Fibroblast of peridontal ligament (primary cell): ENCODE measurements at regions not wholly inside any gene's neighbourhood (a gene's known extent, or its start where the extent isn't known, plus 50 kb on each side); places are given as distances from the start of the nearest gene placed in this dataset.

Source experiments
- DNase-seq: peaks from one replicate; pipeline ENCODE4 v3.0.0-alpha.2; 2010; ENCODE audit errors: extremely low read depth

GRCh38 chr9:1429297-1429696, 379.1 kb downstream of the DMRT2 start:
- DNase-seq: no peak

GRCh38 chr9:1431461-1431860, 381.3 kb downstream of the DMRT2 start:
- DNase-seq: no peak

DNA sequence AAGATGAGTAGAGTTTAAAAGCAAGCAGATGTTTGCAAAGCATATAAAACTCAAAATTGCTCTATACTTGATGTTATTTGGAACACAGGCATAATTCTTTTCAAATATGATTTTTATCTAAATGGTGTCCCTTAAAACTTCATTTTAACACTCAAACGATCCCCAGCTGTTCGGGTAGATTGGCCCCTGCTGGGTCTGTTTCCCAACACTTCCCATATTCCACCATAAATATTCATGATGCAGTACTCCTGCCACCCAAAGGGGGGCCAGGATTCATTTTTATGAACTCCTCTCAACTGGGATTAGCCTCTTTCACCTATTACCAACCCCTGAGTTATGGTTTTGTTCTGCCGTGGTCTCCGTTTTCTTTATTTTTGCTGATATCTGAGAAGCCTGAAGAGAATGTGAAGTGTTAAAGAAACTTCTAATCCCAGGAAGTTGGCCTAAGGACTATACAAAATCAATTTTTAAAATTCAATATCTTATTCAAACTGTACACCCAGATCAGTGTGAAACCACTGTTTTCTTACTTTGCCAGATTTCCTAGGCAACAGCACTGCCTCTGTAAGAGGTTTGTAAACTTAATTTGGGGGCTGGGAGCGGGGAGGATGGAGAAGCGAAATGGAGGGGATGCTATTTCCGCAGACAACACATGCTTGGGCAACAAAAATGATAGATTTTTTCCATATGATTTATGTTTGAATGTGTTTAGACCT, 384.1 kb downstream of the DMRT2 start:
- no peak for DNase-seq

DNA sequence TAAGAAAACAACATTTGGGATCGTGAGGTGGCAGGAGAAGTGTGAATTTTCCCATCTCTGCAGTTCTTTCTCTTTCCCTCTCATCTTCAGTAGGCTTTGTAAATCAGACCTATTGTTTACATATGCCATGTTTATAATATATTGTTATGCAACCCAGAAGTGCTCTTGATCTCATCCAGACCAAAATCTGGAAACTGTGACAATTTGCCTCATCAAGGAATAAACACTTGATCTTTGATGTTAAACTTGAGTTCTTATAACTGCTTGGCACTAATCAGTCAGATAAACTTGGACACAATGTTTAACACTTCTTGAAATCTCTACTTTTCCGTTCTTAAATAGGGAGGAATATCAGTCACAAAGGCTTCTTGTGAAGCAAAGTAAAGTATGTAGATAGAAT, 384.7 kb downstream of the DMRT2 start:
- DNase-seq: no peak

- DNase-seq: no peak
These were observed 390.1 kb downstream of the DMRT2 start for GRCh38 chr9:1440256-1440655.

DNA sequence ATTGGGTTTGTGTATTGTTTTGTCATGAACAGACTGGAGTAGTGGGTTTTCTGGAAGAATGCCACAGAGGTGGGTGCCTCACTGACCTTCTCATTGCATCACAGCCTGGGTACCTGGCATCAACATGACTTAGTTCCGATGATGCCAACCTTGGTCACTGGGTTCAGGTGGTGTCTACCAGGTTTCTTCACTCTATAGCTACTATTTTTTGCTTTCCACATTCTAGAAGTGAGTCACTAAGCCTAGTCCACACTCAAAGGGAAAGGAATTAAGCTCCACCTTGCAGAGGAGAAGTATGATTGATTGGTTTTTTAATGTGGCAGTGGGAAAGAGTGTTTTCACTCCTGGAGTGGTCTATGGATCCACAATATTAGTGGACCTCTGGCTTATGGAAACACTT, 391.9 kb downstream of the DMRT2 start:
- no peak for DNase-seq

- DNase-seq: no peak
These were observed 393.3 kb downstream of the DMRT2 start for GRCh38 chr9:1443450-1443849.

DNA sequence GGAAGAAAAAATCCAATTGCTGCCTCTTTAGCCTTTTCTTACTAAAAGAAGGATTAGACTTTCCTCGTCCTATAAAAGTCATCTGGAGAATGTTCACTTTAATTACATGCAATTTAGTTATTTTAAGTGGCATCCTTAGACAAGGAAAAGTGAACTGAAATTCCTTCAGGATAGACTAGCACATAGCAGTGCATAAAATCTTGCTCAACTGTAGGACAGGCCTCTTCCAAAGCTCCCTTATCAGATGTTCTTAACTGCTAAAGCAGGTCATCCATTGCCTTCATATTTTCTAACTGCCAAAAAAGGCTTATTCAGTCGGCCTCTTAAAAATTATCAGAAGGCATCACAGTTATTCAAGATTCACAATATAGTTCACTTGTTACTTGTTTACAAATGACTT, 396.5 kb downstream of the DMRT2 start:
- DNase-seq: no peak

DNA sequence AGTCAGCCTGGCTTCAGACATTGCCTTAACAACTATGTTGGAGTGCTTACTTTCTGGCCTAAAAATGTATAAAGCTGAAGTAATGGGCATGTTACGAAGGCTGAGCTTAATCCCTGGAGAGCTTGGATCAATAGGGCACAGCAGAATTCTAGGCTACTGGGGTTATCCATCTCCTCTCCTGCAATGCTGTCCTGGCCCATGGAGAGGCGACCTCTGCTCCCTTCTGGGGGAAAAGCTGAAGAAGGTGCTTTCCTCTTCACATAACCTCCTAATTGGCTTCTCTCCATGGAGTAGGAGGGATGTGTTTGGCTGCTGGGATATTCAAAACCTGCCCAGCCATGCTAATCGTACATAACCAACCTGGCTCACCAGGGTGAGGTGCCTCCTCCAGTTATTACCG, 403.5 kb downstream of the DMRT2 start:
- no peak for DNase-seq

DNA sequence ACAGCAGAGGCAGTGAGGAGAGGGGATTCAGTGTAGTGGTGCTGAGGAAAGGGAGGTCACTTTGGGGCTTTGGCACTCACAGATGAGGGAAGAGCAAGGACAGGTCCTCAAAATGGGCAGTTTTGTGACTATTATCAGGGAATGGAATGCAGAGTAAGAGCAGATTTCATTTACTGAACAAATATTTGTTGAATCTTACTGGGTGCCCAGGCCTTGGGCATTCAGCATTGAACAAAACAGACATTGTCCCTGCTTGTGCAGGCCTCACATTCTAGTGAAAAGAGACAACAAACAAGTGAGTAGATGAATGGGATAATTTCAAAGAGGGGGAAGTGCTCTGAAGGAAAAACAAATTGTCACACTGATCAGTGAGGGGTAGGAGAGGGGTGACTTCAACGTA, 404.1 kb downstream of the DMRT2 start:
- no peak for DNase-seq

DNA sequence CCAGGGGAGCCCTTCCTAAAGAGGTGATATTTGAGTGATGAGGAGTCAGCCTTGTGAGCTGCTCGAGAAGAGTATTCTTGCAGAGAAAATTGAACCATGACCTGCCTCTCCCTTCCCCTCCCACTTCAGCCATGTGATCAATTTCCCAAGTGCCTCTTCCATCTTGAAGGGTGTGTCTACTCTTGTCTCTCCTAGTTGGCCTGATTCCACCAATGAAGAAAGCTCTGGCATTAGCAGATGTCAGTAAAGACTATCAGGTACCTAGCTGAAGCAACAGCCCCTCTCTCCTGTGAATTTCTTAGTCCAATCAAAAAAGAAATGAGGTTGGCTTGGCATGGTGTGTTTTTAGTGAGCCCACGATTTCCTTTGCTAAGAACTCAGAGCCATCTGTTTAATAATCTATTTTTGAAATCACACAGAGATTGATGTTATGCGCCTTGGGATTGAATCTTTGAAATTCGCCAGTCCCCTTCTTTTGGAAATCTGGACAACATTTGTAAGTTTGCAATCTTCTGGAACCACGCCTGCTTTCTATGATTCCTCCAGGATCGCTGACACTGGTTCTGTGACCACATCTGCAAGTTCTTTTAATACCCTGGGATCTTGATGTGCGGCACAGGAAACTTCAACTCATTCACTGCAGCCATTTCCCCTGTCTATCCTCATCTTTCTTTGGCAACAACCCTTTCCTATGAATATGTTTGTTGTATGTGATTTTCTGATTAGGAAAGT, 404.6 kb downstream of the DMRT2 start:
- DNase-seq: no peak

GRCh38 chr9:1455766-1456165, 405.6 kb downstream of the DMRT2 start:
- DNase-seq: no peak

- DNase-seq: no peak
These were observed 406.3 kb downstream of the DMRT2 start for GRCh38 chr9:1456301-1457024.

- no peak for DNase-seq
These were observed 407.3 kb downstream of the DMRT2 start for GRCh38 chr9:1457460-1457859.

DNA sequence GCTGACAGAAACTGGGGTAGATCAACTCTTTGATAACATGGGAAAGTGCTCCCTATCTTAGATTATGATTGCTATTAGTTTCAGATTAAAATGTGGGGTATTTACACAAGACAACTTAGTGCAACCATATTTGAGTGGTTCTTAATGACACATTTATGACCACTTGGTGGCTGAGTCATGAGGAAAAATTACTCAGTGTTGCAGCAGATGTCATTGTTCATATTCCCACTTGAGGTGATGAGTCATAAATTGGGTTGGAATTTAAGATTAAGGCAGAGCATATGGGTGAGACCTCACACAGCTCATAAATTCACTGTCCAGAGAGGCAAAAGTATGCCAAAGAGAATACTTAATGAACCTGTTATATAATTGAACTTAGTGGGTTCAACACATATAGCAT, 408.3 kb downstream of the DMRT2 start:
- DNase-seq: peak; percentile 0

DNA sequence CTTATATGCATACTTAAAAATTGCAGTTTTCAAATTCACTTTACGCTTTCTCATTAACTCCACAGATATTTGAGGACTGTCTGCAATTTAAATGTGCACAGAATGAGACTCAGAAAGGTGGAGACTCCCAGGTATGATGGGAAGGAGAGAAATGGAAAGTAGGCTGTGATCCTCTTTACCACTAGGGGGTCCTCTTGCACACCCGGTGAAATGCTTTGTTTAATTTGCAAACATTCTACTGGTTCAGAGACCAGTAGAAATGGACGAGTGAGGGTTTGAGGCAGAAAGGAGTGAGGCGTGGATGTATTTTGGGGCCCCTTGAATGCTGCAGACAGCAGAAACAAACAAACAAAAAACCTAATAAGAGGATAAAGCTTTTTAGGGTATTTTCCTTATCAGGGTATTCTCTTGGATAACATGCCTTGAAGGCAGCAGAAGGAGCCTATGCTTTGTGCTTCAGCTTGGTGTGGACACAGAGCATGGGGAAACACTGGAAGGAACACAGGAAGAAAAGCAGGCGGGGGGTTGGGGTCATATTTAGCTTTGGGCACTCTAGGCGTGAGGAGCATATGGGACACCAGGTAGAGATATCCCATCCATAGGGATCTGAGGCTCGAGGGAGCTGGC, 410.1 kb downstream of the DMRT2 start:
- DNase-seq: no peak

- DNase-seq: no peak
These were observed 411.7 kb downstream of the DMRT2 start for GRCh38 chr9:1461812-1462211.

DNA sequence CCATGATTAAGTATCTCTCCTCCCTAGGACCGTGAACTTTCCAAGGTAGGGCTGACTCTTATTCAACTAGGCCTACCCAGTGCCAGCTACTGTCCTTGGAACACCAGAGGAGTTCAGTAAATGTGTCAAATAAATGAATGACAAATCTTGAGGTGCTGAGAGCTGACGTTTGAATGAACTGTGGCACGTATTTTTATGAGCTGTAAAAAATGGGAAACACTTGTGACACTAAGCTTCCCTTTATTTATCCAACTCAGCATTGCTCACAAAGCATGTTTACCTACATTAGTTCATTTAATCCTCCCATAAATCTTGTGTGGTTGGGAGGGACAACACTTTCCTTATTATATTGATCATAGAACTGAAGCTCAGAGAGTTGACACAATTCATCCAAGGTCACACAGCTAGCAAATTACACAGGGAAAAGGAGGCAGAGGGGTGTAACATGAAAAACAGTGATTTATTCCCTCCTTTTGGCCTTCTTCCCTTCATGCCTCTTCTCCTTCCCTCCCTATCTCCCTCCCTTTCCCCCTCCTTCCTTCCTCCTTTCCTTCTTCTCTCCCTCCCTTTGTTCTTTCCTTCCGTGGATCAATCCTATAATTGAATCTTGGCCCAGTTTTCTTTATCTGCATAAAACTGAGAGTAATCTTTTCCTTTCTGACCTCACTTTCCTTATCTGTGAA, 412.6 kb downstream of the DMRT2 start:
- DNase-seq: no peak

GRCh38 chr9:1469996-1470395, 419.8 kb downstream of the DMRT2 start:
- DNase-seq: no peak

DNA sequence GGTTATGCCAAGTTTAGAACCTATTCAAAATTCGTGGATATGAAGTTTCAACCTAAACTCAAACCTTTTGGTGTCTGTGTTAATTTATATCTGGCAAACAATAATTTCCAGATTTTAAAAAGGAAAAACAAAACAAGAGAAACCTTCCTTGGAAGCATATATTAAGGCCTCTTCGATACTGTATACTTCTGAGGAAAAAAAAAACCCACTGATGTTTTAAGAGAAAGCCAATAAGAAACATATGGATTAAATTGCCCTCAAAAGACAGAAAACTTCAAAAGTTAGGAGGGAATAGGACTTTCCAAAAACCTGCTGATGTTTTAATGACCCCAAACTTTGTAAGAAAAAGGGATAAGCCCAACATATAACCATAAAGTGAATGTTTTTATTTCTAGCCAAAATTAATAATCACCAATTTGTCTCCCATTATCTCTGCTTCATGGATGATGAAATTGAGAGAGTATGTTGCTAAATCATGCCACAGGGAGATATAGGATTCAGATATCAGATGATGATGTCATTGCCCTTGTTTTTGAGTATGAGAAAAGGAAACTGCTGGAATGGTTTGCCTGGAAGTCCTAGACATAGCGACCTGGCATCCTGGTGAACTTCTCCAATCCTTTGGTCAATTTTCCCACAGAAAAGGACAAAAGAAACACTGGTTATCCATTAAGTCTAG, 423.9 kb downstream of the DMRT2 start:
- DNase-seq: no peak

DNA sequence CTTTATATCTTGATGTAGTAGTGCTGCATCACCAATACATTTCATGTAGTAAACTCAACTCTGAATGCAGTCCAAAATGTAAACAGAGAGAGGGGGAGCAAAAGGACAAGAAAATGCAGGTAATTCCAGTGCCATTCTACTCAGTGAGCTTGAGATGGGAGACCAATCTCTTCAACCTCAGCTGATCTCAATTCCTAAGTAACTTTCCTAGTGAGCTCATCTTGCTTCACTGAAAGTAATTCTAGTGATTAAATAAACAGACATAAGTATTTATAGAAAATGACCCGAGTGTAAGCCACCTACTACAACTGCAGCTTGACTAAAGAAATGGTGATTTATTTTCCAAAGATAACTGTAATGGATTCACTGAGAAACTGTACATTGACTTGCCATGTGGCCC, 424.5 kb downstream of the DMRT2 start:
- DNase-seq: no peak
